Neural progenitor cell (in vitro differentiated cells): ENCODE measurements at regions not wholly inside any gene's neighbourhood (a gene's known extent, or its start where the extent isn't known, plus 50 kb on each side); places are given as distances from the start of the nearest gene placed in this dataset.

ENCODE experiments used
- DNase-seq: peaks from one replicate; pipeline ENCODE4 v3.0.0-alpha.2; 2016; ENCODE audit warnings: low spot score
- H2AFZ ChIP-seq: fragments of 200-600 bp; sonication (generic); replicated peaks from 2 replicates; pipeline ENCODE4 v1.6.1; 2016; ENCODE audit warnings: antibody characterized with exemption
- H3F3A ChIP-seq: fragments of 200-600 bp; sonication (generic); 2 replicates; pipeline ENCODE4 v1.6.1; 2016; ENCODE audit warnings: antibody characterized with exemption, low read depth
- H3K27ac ChIP-seq: fragments of 200-600 bp; sonication (generic); 2 replicates; pipeline ENCODE4 v1.5.1; 2016; ENCODE audit warnings: mild to moderate bottlenecking
- H3K27me3 ChIP-seq: fragments of 200-600 bp; sonication (generic); 2 replicates; pipeline ENCODE4 v1.6.1; 2016; ENCODE audit warnings: mild to moderate bottlenecking, moderate library complexity
- H3K36me3 ChIP-seq: fragments of 200-600 bp; sonication (generic); 2 replicates; pipeline ENCODE4 v1.5.1; 2016
- H3K4me1 ChIP-seq: fragments of 200-600 bp; sonication (generic); 2 replicates; pipeline ENCODE4 v1.6.1; 2016; ENCODE audit warnings: mixed run types
- H3K4me2 ChIP-seq: fragments of 200-600 bp; sonication (generic); 2 replicates; pipeline ENCODE4 v1.6.1; 2016
- H3K4me3 ChIP-seq: fragments of 200-600 bp; sonication (generic); 2 replicates; pipeline ENCODE4 v1.5.1; 2016
- H3K79me2 ChIP-seq: fragments of 200-600 bp; sonication (generic); 2 replicates; pipeline ENCODE4 v1.6.1; 2016; ENCODE audit warnings: low read depth
- H3K9ac ChIP-seq: fragments of 200-600 bp; sonication (generic); 2 replicates; pipeline ENCODE4 v1.6.1; 2016
- H3K9me3 ChIP-seq: fragments of 200-600 bp; sonication (generic); 2 replicates; pipeline ENCODE4 v1.5.1; 2016; ENCODE audit warnings: low read depth
- H4K20me1 ChIP-seq: fragments of 200-600 bp; sonication (generic); 2 replicates; pipeline ENCODE4 v1.6.1; 2016; ENCODE audit warnings: low read depth
- H3K27ac Mint-ChIP-seq: 3 replicates; pipeline ENCODE4 v1.8.0; 2021; ENCODE audit warnings: mixed read lengths
- H3K27me3 Mint-ChIP-seq: 2 replicates; pipeline ENCODE4 v1.8.0; 2022; ENCODE audit warnings: low read depth, mild to moderate bottlenecking, inconsistent platforms, moderate library complexity, mixed read lengths; ENCODE audit not compliant: insufficient read depth
- H3K36me3 Mint-ChIP-seq: 3 replicates; pipeline ENCODE4 v1.8.0; 2021; ENCODE audit warnings: mixed read lengths
- H3K4me1 Mint-ChIP-seq: 3 replicates; pipeline ENCODE4 v1.8.0; 2021; ENCODE audit warnings: mixed read lengths
- H3K4me3 Mint-ChIP-seq: 3 replicates; pipeline ENCODE4 v1.8.0; 2021; ENCODE audit warnings: mild to moderate bottlenecking, moderate library complexity, mixed read lengths
- H3K9me3 Mint-ChIP-seq: 3 replicates; pipeline ENCODE4 v1.8.0; 2020; ENCODE audit warnings: mixed read lengths
- CTCF ChIP-seq: fragments of 200-600 bp; sonication (generic); IDR thresholded peaks from 2 replicates; pipeline ENCODE4 v1.5.1; 2017; ENCODE audit warnings: antibody characterized with exemption, mild to moderate bottlenecking
- EZH2 ChIP-seq: fragments of 200-600 bp; sonication (generic); IDR thresholded peaks from 2 replicates; pipeline ENCODE4 v1.6.1; 2017; ENCODE audit warnings: antibody characterized with exemption, mild to moderate bottlenecking, moderate library complexity
- EZH2phosphoT487 ChIP-seq: fragments of 200-600 bp; sonication (generic); IDR thresholded peaks from 2 replicates; pipeline ENCODE4 v1.6.1; 2017; ENCODE audit warnings: antibody characterized with exemption

- peaks cover 13% of the 10 kb centered on the region for H3K27me3 ChIP-seq
- no peak overlapping the region for H3K4me3 ChIP-seq
- no peaks in the 10 kb centered on the region for H4K20me1 ChIP-seq
- Mint-ChIP-seq H3K4me1 (peaks cover 6% of the 10 kb centered on the region), H3K4me3 (no peak overlapping the region), H3K9me3 (peaks cover 2% of the 10 kb centered on the region), H3K27ac (no peak overlapping the region), H3K36me3 (no peaks in the 10 kb centered on the region), H3K27me3 (peaks cover 2% of the 10 kb centered on the region)
- no peaks in the 10 kb centered on the region for H3K9me3 ChIP-seq
- TF ChIP-seq EZH2phosphoT487 (no peak), CTCF (no peak)
- DNase-seq = no peak
- no peak overlapping the region for H3K4me2 ChIP-seq
- H3F3A ChIP-seq = no peaks in the 10 kb centered on the region
- no peaks in the 10 kb centered on the region for H3K79me2 ChIP-seq
- no peaks in the 10 kb centered on the region for H3K36me3 ChIP-seq
- H3K27ac ChIP-seq = no peak overlapping the region
- no peak overlapping the region for H3K9ac ChIP-seq
- H2AFZ ChIP-seq = no peak overlapping the region
- H3K4me1 ChIP-seq = no peaks in the 10 kb centered on the region
Measured at GRCh38 chr4:138902705-138903104, 112.9 kb upstream of the NOCT start.

- Mint-ChIP-seq H3K27me3 (peaks cover 2% of the 10 kb centered on the region), H3K9me3 (peaks cover 2% of the 10 kb centered on the region), H3K36me3 (no peaks in the 10 kb centered on the region), H3K4me1 (peaks cover 6% of the 10 kb centered on the region), H3K27ac (no peak overlapping the region), H3K4me3 (no peak overlapping the region)
- no peak overlapping the region for H3K27ac ChIP-seq
- no peaks in the 10 kb centered on the region for H3K4me1 ChIP-seq
- no peaks in the 10 kb centered on the region for H4K20me1 ChIP-seq
- no peak overlapping the region for H2AFZ ChIP-seq
- H3K4me2 ChIP-seq = no peak overlapping the region
- H3K36me3 ChIP-seq = no peaks in the 10 kb centered on the region
- H3K79me2 ChIP-seq = no peaks in the 10 kb centered on the region
- no peak for DNase-seq
- H3K4me3 ChIP-seq = no peak overlapping the region
- no peaks in the 10 kb centered on the region for H3F3A ChIP-seq
- H3K9ac ChIP-seq = no peak overlapping the region
- peaks cover 6% of the 10 kb centered on the region for H3K27me3 ChIP-seq
- H3K9me3 ChIP-seq = no peaks in the 10 kb centered on the region
- no peak for TF ChIP-seq EZH2
- TF ChIP-seq CTCF = no peak
- no peak for TF ChIP-seq EZH2phosphoT487
Measured at GRCh38 chr4:138901177-138901576, 114.4 kb upstream of the NOCT start.

- Histone ChIP-seq H3K9ac (no peak overlapping the region), H3K4me3 (no peak overlapping the region), H4K20me1 (no peaks in the 10 kb centered on the region), H2AFZ (no peak overlapping the region), H3K9me3 (no peaks in the 10 kb centered on the region), H3K36me3 (no peaks in the 10 kb centered on the region), H3F3A (no peaks in the 10 kb centered on the region), H3K4me1 (no peaks in the 10 kb centered on the region), H3K4me2 (no peak overlapping the region), H3K27ac (no peak overlapping the region), H3K79me2 (no peaks in the 10 kb centered on the region), H3K27me3 (peaks cover 6% of the 10 kb centered on the region)
- Mint-ChIP-seq H3K9me3 (no peaks in the 10 kb centered on the region), H3K4me1 (peaks cover 6% of the 10 kb centered on the region), H3K4me3 (no peak overlapping the region), H3K36me3 (no peaks in the 10 kb centered on the region), H3K27ac (no peak overlapping the region), H3K27me3 (peaks cover 2% of the 10 kb centered on the region)
- TF ChIP-seq EZH2 = no peak
- TF ChIP-seq EZH2phosphoT487 = no peak
- TF ChIP-seq CTCF = no peak
- no peak for DNase-seq
Measured at GRCh38 chr4:138899999-138900398, 115.6 kb upstream of the NOCT start.

- no peaks in the 10 kb centered on the region for H3K79me2 ChIP-seq
- no peaks in the 10 kb centered on the region for H3K4me1 ChIP-seq
- no peaks in the 10 kb centered on the region for H3K9me3 Mint-ChIP-seq
- peaks cover 2% of the 10 kb centered on the region for H3K27me3 Mint-ChIP-seq
- H3K27ac ChIP-seq = no peak overlapping the region
- H3K4me2 ChIP-seq = no peak overlapping the region
- no peak overlapping the region for H3K4me3 ChIP-seq
- H3K27ac Mint-ChIP-seq = no peak overlapping the region
- no peaks in the 10 kb centered on the region for H3K36me3 Mint-ChIP-seq
- no peak overlapping the region for H3K9ac ChIP-seq
- H4K20me1 ChIP-seq = no peaks in the 10 kb centered on the region
- H3K4me1 Mint-ChIP-seq = peaks cover 6% of the 10 kb centered on the region
- H3K4me3 Mint-ChIP-seq = no peak overlapping the region
- TF ChIP-seq EZH2 (no peak), EZH2phosphoT487 (no peak), CTCF (no peak)
- no peak for DNase-seq
- no peaks in the 10 kb centered on the region for H3K9me3 ChIP-seq
- H3K36me3 ChIP-seq = no peaks in the 10 kb centered on the region
- H3K27me3 ChIP-seq = no peaks in the 10 kb centered on the region
- H2AFZ ChIP-seq = no peak overlapping the region
- H3F3A ChIP-seq = no peaks in the 10 kb centered on the region
Measured at GRCh38 chr4:138898282-138898681, 117.3 kb upstream of the NOCT start.
